Lower lobe of right lung (tissue), 2 donors: ENCODE measurements at regions not wholly inside any gene's neighbourhood (a gene's known extent, or its start where the extent isn't known, plus 50 kb on each side); places are given as distances from the start of the nearest gene placed in this dataset.

Experiments used
- ATAC-seq, 2 donors: fragments of 200-7000 bp; cut with Tn5 transposase; one replicate each; pipeline ENCODE4 v1.9.1; 2020 to 2022; ENCODE audit warnings: mild to moderate bottlenecking in 2 of 2, moderate library complexity in 2 of 2
- DNase-seq: peaks from one replicate; pipeline ENCODE4 v3.0.0-alpha.2; 2020
- H3K27ac ChIP-seq: fragments of 200-600 bp; one replicate; pipeline ENCODE4 v1.8.0; 2022
- H3K27me3 ChIP-seq: fragments of 200-600 bp; one replicate; pipeline ENCODE4 v1.8.0; 2022; ENCODE audit warnings: low read depth
- H3K36me3 ChIP-seq: fragments of 200-600 bp; one replicate; pipeline ENCODE4 v1.8.0; 2022; ENCODE audit warnings: mild to moderate bottlenecking
- H3K4me1 ChIP-seq: fragments of 200-600 bp; one replicate; pipeline ENCODE4 v1.8.0; 2022
- H3K4me3 ChIP-seq: fragments of 200-600 bp; one replicate; pipeline ENCODE4 v1.8.0; 2022; ENCODE audit warnings: mild to moderate bottlenecking
- H3K9me3 ChIP-seq: fragments of 200-600 bp; one replicate; pipeline ENCODE4 v1.8.0; 2022
- intact Hi-C: fragments of 100-400 bp; cut with DNase I; formaldehyde crosslinking; loops from one replicate; pipeline ENCODE4 v1.11.0; 2022
- TF ChIP-seq, protein P1 (sequence below): fragments of 200-600 bp; IDR thresholded peaks from one replicate; pipeline ENCODE4 v1.8.0; 2022; ENCODE audit warnings: antibody characterized with exemption, mild to moderate bottlenecking
- donor health status: DM: no; HTN: yes; CAD: no; lungs with severe emphysema.

DNA sequence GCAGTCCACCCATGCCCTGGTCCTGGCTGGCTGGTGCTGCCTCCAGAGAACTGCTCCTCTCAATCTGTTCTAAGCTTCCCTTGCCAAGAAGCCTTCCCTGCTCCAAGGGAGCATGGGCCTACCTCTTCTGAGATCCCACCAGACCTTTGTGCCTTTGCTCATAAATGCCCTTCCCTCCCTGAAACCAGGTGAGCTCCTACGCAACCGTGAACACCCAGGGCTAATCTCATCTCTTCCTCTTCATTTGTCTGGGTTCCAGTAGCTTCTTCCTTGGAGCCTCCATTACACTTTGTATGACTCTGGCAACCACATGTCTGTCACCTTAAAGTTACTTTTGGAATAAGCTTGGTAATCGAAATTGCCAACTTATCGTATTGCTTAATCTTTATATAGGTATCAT, 270.6 kb downstream of the PBX3 start:
- no peak overlapping the region for H3K4me3 ChIP-seq
- no peaks in the 10 kb centered on the region for H3K9me3 ChIP-seq
- TF ChIP-seq, protein P1, sequence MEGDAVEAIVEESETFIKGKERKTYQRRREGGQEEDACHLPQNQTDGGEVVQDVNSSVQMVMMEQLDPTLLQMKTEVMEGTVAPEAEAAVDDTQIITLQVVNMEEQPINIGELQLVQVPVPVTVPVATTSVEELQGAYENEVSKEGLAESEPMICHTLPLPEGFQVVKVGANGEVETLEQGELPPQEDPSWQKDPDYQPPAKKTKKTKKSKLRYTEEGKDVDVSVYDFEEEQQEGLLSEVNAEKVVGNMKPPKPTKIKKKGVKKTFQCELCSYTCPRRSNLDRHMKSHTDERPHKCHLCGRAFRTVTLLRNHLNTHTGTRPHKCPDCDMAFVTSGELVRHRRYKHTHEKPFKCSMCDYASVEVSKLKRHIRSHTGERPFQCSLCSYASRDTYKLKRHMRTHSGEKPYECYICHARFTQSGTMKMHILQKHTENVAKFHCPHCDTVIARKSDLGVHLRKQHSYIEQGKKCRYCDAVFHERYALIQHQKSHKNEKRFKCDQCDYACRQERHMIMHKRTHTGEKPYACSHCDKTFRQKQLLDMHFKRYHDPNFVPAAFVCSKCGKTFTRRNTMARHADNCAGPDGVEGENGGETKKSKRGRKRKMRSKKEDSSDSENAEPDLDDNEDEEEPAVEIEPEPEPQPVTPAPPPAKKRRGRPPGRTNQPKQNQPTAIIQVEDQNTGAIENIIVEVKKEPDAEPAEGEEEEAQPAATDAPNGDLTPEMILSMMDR, result no peak
- H3K36me3 ChIP-seq, result no peaks in the 10 kb centered on the region
- ATAC-seq, result no peak
- peaks cover 4% of the 10 kb centered on the region for H3K27me3 ChIP-seq
- DNase-seq, result no peak
- intact Hi-C loops, result no loop called here
- H3K4me1 ChIP-seq, result no peaks in the 10 kb centered on the region
- no peak overlapping the region for H3K27ac ChIP-seq

DNA sequence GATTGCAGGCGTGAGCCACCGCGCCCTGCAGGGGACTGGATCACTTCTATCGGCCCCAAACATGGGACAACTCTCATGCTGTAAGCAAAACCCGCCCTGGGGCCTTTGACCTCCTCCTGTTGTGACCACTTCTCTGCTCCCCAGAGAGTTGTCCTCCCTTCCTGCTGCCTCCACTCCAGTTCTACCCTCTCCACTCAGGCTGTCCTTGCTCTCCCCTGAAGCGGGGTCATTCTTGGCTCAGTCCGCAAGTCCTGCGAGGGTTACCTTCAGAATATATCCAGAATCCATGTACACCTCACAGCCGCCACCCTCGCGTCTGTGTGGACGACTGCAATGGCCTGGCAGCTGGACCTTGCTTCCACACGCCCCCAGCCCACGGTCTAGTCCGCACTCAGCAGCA, 273.7 kb downstream of the PBX3 start:
- intact Hi-C loops, result no loop called here
- H3K27me3 ChIP-seq, result no peaks in the 10 kb centered on the region
- no peaks in the 10 kb centered on the region for H3K9me3 ChIP-seq
- H3K36me3 ChIP-seq, result no peaks in the 10 kb centered on the region
- DNase-seq (no peak), ATAC-seq (no peak)
- no peaks in the 10 kb centered on the region for H3K4me1 ChIP-seq
- H3K27ac ChIP-seq, result no peak overlapping the region
- no peak overlapping the region for H3K4me3 ChIP-seq
- TF ChIP-seq, protein P1, result no peak

DNA sequence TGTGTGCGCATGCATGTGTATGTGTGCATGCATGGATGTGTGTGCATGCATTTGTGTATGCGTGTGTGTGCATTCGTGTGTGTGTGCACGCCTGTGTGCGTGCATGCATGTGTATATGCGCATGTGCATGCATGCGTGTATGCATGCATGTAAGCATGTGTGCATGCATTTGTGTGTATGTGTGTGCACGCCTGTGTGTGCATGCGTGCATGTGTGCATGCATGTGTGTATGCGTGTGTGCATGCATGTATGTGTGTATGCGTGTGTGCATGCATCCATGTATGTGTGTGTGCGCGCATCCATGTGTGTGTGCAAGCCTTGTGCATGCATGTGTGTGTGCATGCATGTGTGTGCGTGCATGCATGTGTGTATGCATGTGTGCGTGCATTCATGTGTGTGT, 276.8 kb downstream of the PBX3 start:
- Histone ChIP-seq H3K9me3 (no peaks in the 10 kb centered on the region), H3K4me1 (no peaks in the 10 kb centered on the region), H3K27me3 (no peaks in the 10 kb centered on the region), H3K27ac (no peak overlapping the region), H3K4me3 (no peak overlapping the region), H3K36me3 (no peaks in the 10 kb centered on the region)
- DNase-seq, result no peak
- TF ChIP-seq, protein P1, result no peak
- intact Hi-C loops, result no loop called here
- no peak for ATAC-seq

DNA sequence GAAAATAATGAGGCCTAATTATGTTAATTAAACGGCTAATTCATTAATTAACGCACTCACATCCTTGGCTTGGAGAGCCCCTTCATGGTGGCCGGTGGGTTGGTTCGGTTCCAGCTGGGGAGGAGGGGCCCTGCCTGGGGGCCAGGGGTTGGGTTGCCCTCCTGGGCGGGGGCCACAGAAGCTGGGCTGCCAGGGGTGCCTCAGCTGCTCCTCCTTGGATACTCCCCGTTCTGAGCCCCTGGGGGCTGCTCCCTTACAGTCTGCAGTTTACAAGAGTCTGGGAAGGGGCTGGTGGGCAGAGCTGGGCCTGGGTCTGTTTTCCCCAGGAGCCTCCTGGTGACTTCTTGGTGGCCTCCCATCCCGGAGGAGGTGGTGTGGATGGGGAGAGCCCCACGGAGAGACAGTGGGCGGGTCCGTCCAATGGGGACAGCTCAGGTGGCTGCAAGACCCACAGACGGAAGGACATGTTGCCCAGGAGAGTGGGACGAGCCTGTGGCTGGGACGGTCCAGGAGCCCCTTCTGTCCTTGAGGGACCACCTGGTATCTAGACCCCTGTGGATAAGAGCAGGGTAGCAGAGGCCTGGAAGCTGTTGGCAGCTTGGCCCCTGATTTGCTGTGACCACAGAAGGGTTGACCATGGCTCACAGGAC, 277.5 kb downstream of the PBX3 start:
- intact Hi-C loops, result no loop called here

DNA sequence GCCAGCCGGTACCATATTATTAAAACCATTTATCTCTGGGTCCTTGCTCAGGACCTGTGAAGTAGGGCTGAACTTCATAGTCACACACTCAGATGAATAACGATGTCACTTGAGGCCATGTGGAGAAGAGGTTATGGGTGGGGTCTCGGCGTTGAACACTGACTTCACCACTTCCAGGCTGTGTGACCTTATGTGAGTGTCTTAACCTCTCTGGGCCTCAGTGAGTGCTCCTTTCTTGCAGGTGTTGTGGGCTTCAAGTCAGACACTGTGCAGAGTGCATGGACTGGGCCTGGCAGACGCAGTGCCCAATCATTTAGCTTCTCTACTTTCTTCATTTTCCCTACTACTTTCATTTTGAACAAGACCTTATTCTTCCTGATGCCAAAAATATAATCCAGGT, 278.8 kb downstream of the PBX3 start:
- Histone ChIP-seq H3K4me3 (no peak overlapping the region), H3K9me3 (no peaks in the 10 kb centered on the region), H3K36me3 (no peaks in the 10 kb centered on the region), H3K27me3 (no peaks in the 10 kb centered on the region), H3K27ac (no peak overlapping the region), H3K4me1 (no peaks in the 10 kb centered on the region)
- intact Hi-C loops, result no loop called here
- ATAC-seq, result no peak
- no peak for DNase-seq
- TF ChIP-seq, protein P1, result no peak

More for the DNA sequence above, 277.5 kb downstream of the PBX3 start:
- ATAC-seq (no peak), DNase-seq (no peak)
- no peak overlapping the region for H3K4me3 ChIP-seq
- H3K27me3 ChIP-seq, result no peaks in the 10 kb centered on the region
- no peaks in the 10 kb centered on the region for H3K9me3 ChIP-seq
- H3K36me3 ChIP-seq, result no peaks in the 10 kb centered on the region
- no peak overlapping the region for H3K27ac ChIP-seq
- TF ChIP-seq, protein P1, result no peak
- no peaks in the 10 kb centered on the region for H3K4me1 ChIP-seq
